ENCODE measurements at regions not wholly inside any gene's neighbourhood (a gene's known extent, or its start where the extent isn't known, plus 50 kb on each side); places are given as distances from the start of the nearest gene placed in this dataset.
"Not testable (repeated sequence)": the region's sequence is repeated elsewhere in the genome, so short reads cannot be mapped to it uniquely, and the experiment has no call there.

DNA sequence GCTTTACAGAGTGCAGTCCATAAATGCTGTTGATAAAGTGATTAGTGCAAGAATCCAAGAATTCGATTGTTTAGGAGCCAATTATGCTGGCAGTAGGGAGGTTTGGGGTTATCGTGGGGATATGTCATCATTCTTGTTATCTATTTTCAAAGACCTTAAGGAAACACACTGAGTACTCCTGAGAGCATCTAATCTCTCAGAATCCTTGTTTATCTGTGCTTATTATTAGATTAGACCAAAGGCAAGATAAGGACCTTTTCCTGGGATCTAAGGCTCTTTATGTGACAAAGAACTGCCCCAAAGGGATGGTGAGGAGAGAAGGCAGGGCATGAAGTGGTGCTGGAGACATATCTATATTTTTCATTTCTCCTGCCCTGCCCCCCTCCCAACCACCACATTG, 139.1 kb downstream of the TSEN15 start:
- Mint-ChIP-seq H3K27me3 (peaks cover 16% of the 10 kb centered on the region), H3K4me3 (no peak overlapping the region), H3K36me3 (no peaks in the 10 kb centered on the region), H3K27ac (no peak overlapping the region), H3K9me3 (no peaks in the 10 kb centered on the region), H3K4me1 (no peaks in the 10 kb centered on the region)
- ATAC-seq (ENCODE audit: low read depth) (no peak), DNase-seq (no peak)
- POLR2A ChIA-PET, result no interaction called here

DNA sequence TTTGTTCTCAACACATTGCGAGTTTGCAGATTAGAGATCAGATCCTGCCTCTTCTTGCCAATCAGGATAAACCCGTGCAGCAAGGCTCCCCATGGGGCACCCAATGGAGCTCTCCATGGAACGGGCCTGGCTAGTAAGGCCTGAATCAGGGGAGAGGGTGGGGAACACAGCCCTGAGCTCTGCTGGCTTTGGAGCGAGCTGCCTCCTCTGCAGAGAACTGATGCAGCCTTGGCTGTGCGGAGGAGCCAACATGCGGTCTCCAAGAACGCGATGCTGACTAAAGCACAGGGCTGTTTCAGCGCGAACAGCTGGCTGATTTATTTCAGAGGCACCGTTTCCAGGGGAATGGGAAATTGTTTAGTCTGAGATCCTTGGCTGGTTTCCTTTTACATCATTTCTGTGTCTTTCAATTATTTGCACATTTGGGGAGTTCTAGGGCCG, 139.7 kb downstream of the TSEN15 start:
- DNase-seq (no peak), ATAC-seq (ENCODE audit: low read depth) (no peak)
- H3K4me1 Mint-ChIP-seq, result no peaks in the 10 kb centered on the region
- peaks cover 13% of the 10 kb centered on the region for H3K27me3 Mint-ChIP-seq
- H3K27ac Mint-ChIP-seq, result no peak overlapping the region
- POLR2A ChIA-PET, result no interaction called here
- H3K4me3 Mint-ChIP-seq, result no peak overlapping the region
- no peaks in the 10 kb centered on the region for H3K9me3 Mint-ChIP-seq
- no peaks in the 10 kb centered on the region for H3K36me3 Mint-ChIP-seq

DNA sequence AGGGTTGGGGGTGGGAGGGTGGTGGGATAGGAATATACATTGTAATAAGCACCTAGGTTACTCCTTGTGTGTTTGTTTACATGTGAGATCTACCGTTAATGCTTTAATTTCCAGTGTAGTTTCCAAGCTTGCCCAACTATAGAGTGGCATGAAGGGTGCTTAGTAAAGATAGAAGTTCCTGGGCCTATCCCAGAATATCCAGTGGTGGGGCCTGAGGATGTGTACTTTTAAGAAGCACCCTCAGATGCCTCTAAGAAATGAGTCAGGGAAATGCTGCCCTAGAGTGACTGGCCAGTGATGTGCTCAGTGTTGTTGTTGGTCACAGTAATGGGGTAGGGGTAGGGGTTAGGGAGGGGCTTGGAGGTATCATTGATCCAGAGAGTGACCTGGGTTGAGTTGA, 141.3 kb downstream of the TSEN15 start:
- Mint-ChIP-seq H3K4me1 (no peaks in the 10 kb centered on the region), H3K27me3 (peaks cover 13% of the 10 kb centered on the region), H3K36me3 (no peaks in the 10 kb centered on the region), H3K9me3 (no peaks in the 10 kb centered on the region), H3K27ac (no peak overlapping the region), H3K4me3 (no peak overlapping the region)
- POLR2A ChIA-PET, result no interaction called here
- ATAC-seq (ENCODE audit: low read depth) (no peak), DNase-seq (no peak)

DNA sequence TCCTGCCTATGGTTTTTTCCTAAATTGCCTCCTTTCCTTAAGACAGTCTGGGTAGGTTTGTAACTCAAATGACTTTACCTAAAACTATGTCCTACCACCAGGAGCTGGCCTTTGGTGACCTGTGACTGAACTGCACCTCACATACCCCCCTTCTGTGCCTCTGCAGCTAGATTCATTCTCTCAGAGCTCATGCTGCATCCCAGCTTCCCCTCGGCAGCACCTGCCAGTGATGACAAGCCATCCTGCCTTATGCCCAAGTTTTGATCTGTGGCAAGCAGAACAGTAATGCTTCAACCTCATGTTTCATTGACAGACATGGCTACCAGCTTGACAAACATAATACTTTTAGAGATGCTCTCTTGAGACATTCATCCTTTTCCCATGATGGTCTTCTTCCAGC, 141.9 kb downstream of the TSEN15 start:
- no peak for DNase-seq

DNA sequence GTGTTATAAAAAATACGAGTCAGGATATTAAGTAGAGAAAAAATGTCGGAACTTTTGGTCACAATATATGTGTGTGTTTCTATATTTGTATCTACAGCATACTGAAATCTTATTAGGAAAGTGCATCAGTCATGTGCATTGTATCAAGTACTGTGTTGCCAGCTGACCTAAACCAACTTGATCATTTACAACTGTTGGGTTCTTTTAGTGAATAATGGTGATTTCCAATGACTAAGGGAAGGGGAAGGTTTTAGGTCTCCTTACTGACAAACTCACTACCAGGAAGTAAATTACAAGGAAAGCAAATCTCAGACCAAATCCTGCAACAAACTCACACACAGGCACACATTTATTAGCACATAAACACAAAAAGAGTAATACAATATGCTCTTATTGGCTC, 142.7 kb downstream of the TSEN15 start:
- H3K9me3 Mint-ChIP-seq, result no peaks in the 10 kb centered on the region
- ATAC-seq (ENCODE audit: low read depth), result no peak
- no peaks in the 10 kb centered on the region for H3K36me3 Mint-ChIP-seq
- POLR2A ChIA-PET, result no interaction called here
- no peak for DNase-seq
- no peaks in the 10 kb centered on the region for H3K4me1 Mint-ChIP-seq
- H3K27ac Mint-ChIP-seq, result no peak overlapping the region
- H3K4me3 Mint-ChIP-seq, result no peak overlapping the region
- H3K27me3 Mint-ChIP-seq, result peaks cover 10% of the 10 kb centered on the region

More for the DNA sequence above, 141.9 kb downstream of the TSEN15 start:
- POLR2A ChIA-PET, result no interaction called here
- Mint-ChIP-seq H3K27ac (no peak overlapping the region), H3K9me3 (no peaks in the 10 kb centered on the region), H3K4me3 (no peak overlapping the region), H3K36me3 (no peaks in the 10 kb centered on the region), H3K27me3 (peaks cover 12% of the 10 kb centered on the region), H3K4me1 (no peaks in the 10 kb centered on the region)
- no peak for ATAC-seq (ENCODE audit: low read depth)

DNA sequence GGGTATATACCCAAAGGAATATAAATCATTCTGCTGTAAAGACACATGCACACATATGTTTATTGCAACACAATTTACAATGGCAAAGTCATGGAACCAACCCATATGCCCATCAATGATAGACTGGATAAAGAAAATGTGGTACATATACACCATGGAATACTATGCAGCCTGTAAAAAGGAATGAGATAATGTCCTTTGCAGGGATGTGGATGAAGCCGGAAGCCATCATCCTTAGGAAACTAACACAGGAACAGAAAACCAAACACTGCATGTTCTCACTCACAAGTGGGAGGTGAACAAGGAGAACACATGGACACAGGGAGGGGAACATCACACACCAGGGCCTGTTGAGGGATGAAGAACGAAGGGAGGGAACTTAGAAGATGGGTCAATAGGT, 144.2 kb downstream of the TSEN15 start:
- H3K27ac Mint-ChIP-seq; ATAC-seq (ENCODE audit: low read depth); H3K9me3 Mint-ChIP-seq; H3K4me1 Mint-ChIP-seq; POLR2A ChIA-PET; H3K27me3 Mint-ChIP-seq; H3K4me3 Mint-ChIP-seq; H3K36me3 Mint-ChIP-seq; DNase-seq: not testable (repeated sequence)

DNA sequence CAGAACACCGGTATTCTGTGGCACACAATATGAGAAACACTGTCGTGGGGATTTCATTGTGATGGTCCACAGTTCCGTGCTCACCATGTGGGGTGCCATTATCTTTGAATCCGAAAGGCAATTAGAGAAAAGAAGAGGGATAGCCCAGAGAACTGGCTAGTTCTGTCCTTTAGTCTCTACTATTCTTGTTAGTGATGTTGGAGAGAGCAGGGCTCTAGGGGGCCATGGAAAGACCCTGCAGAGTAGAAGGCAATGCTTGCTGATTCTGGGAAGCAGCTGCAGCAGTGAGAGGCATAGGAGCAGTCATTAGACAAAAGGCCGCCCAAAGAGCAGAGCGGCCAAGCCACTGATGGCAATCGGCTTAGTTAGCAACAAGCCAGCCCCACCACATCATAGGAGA, 146.3 kb downstream of the TSEN15 start:
- no peak for DNase-seq
- H3K27ac Mint-ChIP-seq, result no peak overlapping the region
- H3K36me3 Mint-ChIP-seq, result no peaks in the 10 kb centered on the region
- H3K4me3 Mint-ChIP-seq, result no peak overlapping the region
- no peak for ATAC-seq (ENCODE audit: low read depth)
- H3K4me1 Mint-ChIP-seq, result no peaks in the 10 kb centered on the region
- POLR2A ChIA-PET, result no interaction called here
- H3K27me3 Mint-ChIP-seq, result peaks cover 3% of the 10 kb centered on the region
- H3K9me3 Mint-ChIP-seq, result no peaks in the 10 kb centered on the region

DNA sequence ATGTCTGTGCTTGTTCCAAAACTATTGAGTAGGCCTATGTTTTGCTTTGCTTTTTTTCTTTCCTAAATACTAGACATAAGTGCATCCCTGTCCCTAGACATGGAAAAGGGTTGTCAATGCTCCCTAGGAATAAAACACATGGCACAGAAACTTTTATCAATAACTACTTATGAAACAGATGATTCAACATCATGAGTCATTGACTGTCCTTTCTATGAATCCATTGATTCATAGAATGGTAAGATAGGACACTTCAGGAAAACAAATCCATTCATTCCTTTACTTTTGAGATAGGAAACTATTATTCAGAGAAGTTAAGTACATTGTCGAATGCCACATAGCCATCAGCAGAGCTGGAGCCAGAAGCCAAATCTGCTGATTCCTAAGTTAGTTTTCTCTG, 147.5 kb downstream of the TSEN15 start:
- POLR2A ChIA-PET, result no interaction called here

DNA sequence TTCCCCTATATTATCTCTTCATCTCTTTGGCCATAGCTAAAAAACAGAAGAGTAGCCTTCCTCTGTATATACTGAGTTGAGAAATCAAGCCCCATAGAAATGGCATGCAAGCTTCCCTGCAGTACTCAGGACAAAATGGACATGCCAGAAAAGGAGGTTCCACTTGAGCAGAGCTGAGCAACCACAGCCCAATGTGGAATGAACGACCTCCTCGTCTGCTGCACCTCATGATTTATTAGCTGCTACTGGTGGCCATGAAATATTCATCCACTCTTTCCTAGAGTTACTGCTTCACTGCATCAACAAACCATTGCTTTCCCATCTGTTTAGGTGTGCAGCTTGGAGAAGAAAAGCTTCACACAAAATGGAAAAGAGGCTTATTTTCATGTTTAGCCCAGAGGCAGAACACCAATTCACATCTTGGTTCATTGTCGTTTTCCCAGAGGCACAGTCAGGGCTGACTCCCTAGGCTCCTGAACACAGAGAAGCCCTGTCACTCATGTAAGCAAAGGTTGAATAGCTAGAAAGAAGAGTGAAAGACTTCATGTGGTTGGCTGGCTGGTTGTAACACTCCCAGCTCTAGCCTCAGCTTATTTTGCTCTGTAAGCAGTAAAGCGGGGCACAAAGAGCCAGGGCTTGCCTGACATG, 148.0 kb downstream of the TSEN15 start:
- Mint-ChIP-seq H3K27ac (no peak overlapping the region), H3K36me3 (no peaks in the 10 kb centered on the region), H3K27me3 (no peaks in the 10 kb centered on the region), H3K4me1 (no peaks in the 10 kb centered on the region), H3K9me3 (no peaks in the 10 kb centered on the region), H3K4me3 (no peak overlapping the region)
- POLR2A ChIA-PET, result no interaction called here
- no peak for DNase-seq
- ATAC-seq (ENCODE audit: low read depth), result no peak

More for the DNA sequence above, 147.5 kb downstream of the TSEN15 start:
- no peak for ATAC-seq (ENCODE audit: low read depth)
- Mint-ChIP-seq H3K36me3 (no peaks in the 10 kb centered on the region), H3K4me3 (no peak overlapping the region), H3K27ac (no peak overlapping the region), H3K4me1 (no peaks in the 10 kb centered on the region), H3K9me3 (no peaks in the 10 kb centered on the region), H3K27me3 (no peaks in the 10 kb centered on the region)
- no peak for DNase-seq

DNA sequence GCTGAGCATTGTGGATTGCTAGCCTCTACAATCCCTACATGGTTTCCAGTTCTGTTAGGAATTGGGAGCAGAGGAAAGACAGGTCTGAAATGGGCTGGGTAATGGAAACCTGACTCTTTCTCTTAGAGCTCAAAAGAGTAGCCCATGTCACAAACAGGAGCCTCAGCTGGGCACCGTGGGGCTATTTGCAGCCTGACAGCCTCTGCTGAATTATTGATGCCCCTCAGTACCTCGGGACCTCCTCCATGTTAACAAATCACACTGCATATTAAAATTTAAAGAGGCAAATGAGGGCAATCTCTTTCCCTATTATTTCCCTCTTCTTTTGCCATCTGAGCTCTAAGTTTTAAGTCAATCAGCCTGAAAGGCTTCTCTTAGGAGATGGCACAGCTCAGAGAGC, 157.1 kb downstream of the TSEN15 start:
- POLR2A ChIA-PET, result no interaction called here

DNA sequence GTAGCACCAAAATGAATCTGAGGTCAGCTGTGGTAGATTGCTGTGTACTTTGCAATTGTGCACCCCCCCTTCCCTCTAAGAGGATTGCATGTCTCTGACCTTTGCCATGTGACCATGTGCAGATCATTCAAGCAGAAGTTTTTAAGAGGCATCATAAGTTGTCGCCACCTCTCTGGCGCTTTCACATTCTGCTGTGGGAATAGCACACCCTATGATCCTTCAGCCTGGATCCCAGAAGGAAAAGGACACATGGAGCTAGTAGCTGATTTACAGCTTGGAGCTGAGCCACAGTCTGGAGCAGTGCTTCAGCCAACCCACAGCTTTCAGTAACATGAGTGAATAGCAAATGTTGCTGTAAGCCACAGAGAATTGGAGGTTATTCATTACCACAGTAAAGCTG, 158.5 kb downstream of the TSEN15 start:
- no peak overlapping the region for H3K4me3 Mint-ChIP-seq
- H3K4me1 Mint-ChIP-seq, result no peaks in the 10 kb centered on the region
- no peaks in the 10 kb centered on the region for H3K36me3 Mint-ChIP-seq
- no peak for DNase-seq
- H3K27me3 Mint-ChIP-seq, result peaks cover 4% of the 10 kb centered on the region
- H3K27ac Mint-ChIP-seq, result no peak overlapping the region
- no peaks in the 10 kb centered on the region for H3K9me3 Mint-ChIP-seq
- ATAC-seq (ENCODE audit: low read depth), result no peak
- POLR2A ChIA-PET, result no interaction called here

More for the DNA sequence above, 157.1 kb downstream of the TSEN15 start:
- no peak overlapping the region for H3K4me3 Mint-ChIP-seq
- DNase-seq (no peak), ATAC-seq (ENCODE audit: low read depth) (no peak)
- H3K27ac Mint-ChIP-seq, result no peak overlapping the region
- H3K4me1 Mint-ChIP-seq, result no peaks in the 10 kb centered on the region
- H3K27me3 Mint-ChIP-seq, result peaks cover 4% of the 10 kb centered on the region
- no peaks in the 10 kb centered on the region for H3K9me3 Mint-ChIP-seq
- H3K36me3 Mint-ChIP-seq, result no peaks in the 10 kb centered on the region

DNA sequence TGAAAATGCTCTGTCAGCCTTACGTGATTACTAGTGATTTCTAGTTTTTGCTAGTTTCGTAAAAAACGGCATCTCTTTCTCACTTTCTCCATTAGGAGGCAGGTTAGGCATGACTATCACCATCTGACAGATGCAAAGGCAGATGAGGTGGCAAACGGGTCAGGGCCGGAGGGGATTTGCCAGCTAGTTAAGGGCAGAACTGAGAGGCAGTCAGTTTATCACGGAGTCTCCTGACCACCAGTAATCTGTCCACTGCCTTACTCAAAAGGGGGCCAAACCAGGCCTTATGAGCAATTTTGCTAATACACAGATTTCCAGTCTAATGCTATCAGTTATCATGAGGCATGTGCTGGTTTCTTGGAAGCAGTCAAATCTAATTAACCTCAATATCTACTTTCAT, 159.3 kb downstream of the TSEN15 start:
- no peaks in the 10 kb centered on the region for H3K9me3 Mint-ChIP-seq
- DNase-seq (no peak), ATAC-seq (ENCODE audit: low read depth) (no peak)
- peaks cover 4% of the 10 kb centered on the region for H3K27me3 Mint-ChIP-seq
- H3K36me3 Mint-ChIP-seq, result no peaks in the 10 kb centered on the region
- POLR2A ChIA-PET, result no interaction called here
- no peak overlapping the region for H3K27ac Mint-ChIP-seq
- H3K4me1 Mint-ChIP-seq, result no peaks in the 10 kb centered on the region
- no peak overlapping the region for H3K4me3 Mint-ChIP-seq

DNA sequence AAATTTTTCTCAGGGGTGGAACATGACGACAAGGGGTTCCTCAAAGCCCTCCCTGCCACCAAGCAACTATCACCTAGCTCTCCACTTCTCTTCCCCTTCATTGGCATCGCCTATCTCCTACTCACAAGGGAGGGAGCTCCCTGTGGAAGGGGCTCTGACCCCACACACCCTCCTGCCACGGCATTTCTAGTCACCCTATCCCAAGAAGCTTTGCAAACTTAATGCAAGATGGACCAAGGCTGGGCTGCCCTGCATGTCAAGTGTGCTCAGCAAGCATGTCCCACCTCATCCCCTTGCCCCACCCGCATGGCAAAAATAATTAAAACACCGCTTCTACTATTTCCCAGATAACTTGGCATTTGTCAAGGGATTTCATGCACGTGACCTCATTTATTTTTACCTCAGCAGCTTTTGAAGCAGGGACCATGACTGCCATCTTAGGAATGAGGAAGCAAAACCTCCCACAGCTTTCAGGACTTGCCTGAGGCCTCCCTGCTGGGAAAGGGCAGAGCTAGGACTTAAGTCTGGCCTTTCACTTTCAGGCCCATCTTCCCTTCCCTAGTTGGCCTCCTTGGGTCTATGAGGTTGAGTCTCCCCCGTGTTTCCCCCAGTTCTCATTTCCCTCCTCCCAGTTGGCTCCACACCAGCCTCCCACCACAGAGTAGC, 161.3 kb downstream of the TSEN15 start:
- no peaks in the 10 kb centered on the region for H3K36me3 Mint-ChIP-seq
- ATAC-seq (ENCODE audit: low read depth) (no peak), DNase-seq (no peak)
- no peak overlapping the region for H3K27ac Mint-ChIP-seq
- POLR2A ChIA-PET, result no interaction called here
- H3K27me3 Mint-ChIP-seq, result peaks cover 15% of the 10 kb centered on the region
- H3K9me3 Mint-ChIP-seq, result no peaks in the 10 kb centered on the region
- H3K4me1 Mint-ChIP-seq, result no peaks in the 10 kb centered on the region
- H3K4me3 Mint-ChIP-seq, result no peak overlapping the region

DNA sequence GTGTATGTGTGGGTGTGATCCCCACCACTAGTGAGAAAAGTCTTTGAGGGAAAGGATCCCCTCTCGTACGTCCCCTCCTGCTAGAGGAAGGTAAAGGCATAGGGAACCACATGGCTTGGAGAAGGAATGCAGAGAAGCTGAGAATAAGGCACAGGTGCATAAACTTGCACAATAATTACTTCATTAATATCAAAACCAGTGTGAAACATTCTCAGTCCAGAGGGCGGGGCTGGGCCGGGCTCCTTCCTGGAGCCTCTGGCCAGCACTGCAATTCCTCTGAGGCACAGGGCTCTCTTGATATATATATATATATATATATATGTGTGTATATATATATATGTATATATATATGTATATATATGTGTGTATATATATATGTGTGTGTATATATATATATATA, 162.6 kb downstream of the TSEN15 start:
- no peak for ATAC-seq (ENCODE audit: low read depth)
- no peak overlapping the region for H3K27ac Mint-ChIP-seq
- POLR2A ChIA-PET, result no interaction called here

More for the DNA sequence above, 162.6 kb downstream of the TSEN15 start:
- Mint-ChIP-seq H3K36me3 (no peaks in the 10 kb centered on the region), H3K9me3 (no peaks in the 10 kb centered on the region), H3K4me1 (no peaks in the 10 kb centered on the region), H3K4me3 (no peak overlapping the region), H3K27me3 (peaks cover 15% of the 10 kb centered on the region)
- no peak for DNase-seq

Data from activated naive CD8-positive, alpha-beta T cell treated with anti-CD3 and anti-CD28 coated beads, Interleukin-2, amount 10 ng/mL, durations not matched to agents 7 days and 5 days (primary cell).